ENCODE measurements at regions not wholly inside any gene's neighbourhood (a gene's known extent, or its start where the extent isn't known, plus 50 kb on each side); places are given as distances from the start of the nearest gene placed in this dataset.

GRCh38 chr13:93172109-93172508 is 54.5 kb upstream of the GPC6 start:
- Histone ChIP-seq H3K9me3 (ENCODE audit: control insufficient read depth in 2 of 2, low read length in 2 of 2) (no peaks in the 10 kb centered on the region), H3K27me3 (ENCODE audit: control insufficient read depth, insufficient read depth, low read length) (no peaks in the 10 kb centered on the region), H3K4me3 (ENCODE audit: low read depth, low read length) (no peak overlapping the region), H3K36me3 (ENCODE audit: control insufficient read depth, insufficient read depth, low read length) (no peaks in the 10 kb centered on the region), H3K4me1 (ENCODE audit: control insufficient read depth, insufficient read depth, low read length, poor library complexity, severe bottlenecking) (no peaks in the 10 kb centered on the region), H3K27ac (ENCODE audit: insufficient read depth, low read length, poor library complexity, severe bottlenecking) (no peak overlapping the region)
- DNase-seq (no peak), ATAC-seq (ENCODE audit: low read depth in 2 of 2) (no peak)
- no peaks in the 10 kb centered on the region for H3K36me3 Mint-ChIP-seq
- no peak overlapping the region for H3K4me3 Mint-ChIP-seq
- H3K27ac Mint-ChIP-seq, result no peak overlapping the region
- H3K27me3 Mint-ChIP-seq, result no peaks in the 10 kb centered on the region
- H3K9me3 Mint-ChIP-seq, result peaks cover 0 to 8% (median 0%) of the 10 kb centered on the region in 7 donors
- H3K4me1 Mint-ChIP-seq, result no peaks in the 10 kb centered on the region

DNA sequence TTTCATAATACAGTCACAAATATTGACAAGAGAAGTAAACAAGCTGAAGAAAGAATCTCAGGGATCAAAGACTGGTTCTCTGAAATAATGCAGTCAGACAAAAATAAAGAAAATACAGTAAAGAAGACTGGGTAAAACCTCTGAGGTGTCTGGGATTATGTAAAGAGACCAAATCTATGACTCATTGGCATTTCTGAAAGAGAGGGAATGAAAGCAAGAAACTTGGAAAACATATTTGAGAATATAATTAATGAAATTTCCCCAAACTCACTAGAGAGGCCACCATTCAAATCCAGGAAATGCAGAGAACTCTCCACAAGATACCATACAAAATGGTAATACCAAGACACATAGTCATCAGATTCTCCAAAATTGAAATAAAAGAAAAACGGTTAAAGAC is 53.0 kb upstream of the GPC6 start:
- H3K27me3 ChIP-seq (ENCODE audit: control insufficient read depth, insufficient read depth, low read length), result no peaks in the 10 kb centered on the region
- H3K27ac ChIP-seq (ENCODE audit: insufficient read depth, low read length, poor library complexity, severe bottlenecking), result no peak overlapping the region
- H3K4me1 Mint-ChIP-seq, result no peaks in the 10 kb centered on the region
- no peak overlapping the region for H3K27ac Mint-ChIP-seq
- H3K36me3 Mint-ChIP-seq, result no peaks in the 10 kb centered on the region
- no peaks in the 10 kb centered on the region for H3K9me3 ChIP-seq (ENCODE audit: control insufficient read depth in 2 of 2, low read length in 2 of 2)
- H3K27me3 Mint-ChIP-seq, result no peaks in the 10 kb centered on the region
- DNase-seq, result no peak
- H3K9me3 Mint-ChIP-seq, result peaks cover 0 to 4% (median 0%) of the 10 kb centered on the region in 7 donors
- no peaks in the 10 kb centered on the region for H3K36me3 ChIP-seq (ENCODE audit: control insufficient read depth, insufficient read depth, low read length)
- no peak for ATAC-seq (ENCODE audit: low read depth in 2 of 2)
- H3K4me1 ChIP-seq (ENCODE audit: control insufficient read depth, insufficient read depth, low read length, poor library complexity, severe bottlenecking), result no peaks in the 10 kb centered on the region
- no peak overlapping the region for H3K4me3 ChIP-seq (ENCODE audit: low read depth, low read length)
- no peak overlapping the region for H3K4me3 Mint-ChIP-seq

- Histone ChIP-seq H3K4me1 (ENCODE audit: control insufficient read depth, insufficient read depth, low read length, poor library complexity, severe bottlenecking) (no peaks in the 10 kb centered on the region), H3K27me3 (ENCODE audit: control insufficient read depth, insufficient read depth, low read length) (no peaks in the 10 kb centered on the region), H3K9me3 (ENCODE audit: control insufficient read depth in 2 of 2, low read length in 2 of 2) (no peaks in the 10 kb centered on the region), H3K4me3 (ENCODE audit: low read depth, low read length) (no peak overlapping the region), H3K36me3 (ENCODE audit: control insufficient read depth, insufficient read depth, low read length) (no peaks in the 10 kb centered on the region), H3K27ac (ENCODE audit: insufficient read depth, low read length, poor library complexity, severe bottlenecking) (no peak overlapping the region)
- no peak overlapping the region for H3K4me3 Mint-ChIP-seq
- no peaks in the 10 kb centered on the region for H3K36me3 Mint-ChIP-seq
- no peak for DNase-seq
- peaks cover 0 to 4% (median 0%) of the 10 kb centered on the region in 7 donors for H3K9me3 Mint-ChIP-seq
- H3K4me1 Mint-ChIP-seq, result no peaks in the 10 kb centered on the region
- H3K27me3 Mint-ChIP-seq, result no peaks in the 10 kb centered on the region
- no peak overlapping the region for H3K27ac Mint-ChIP-seq
- no peak for ATAC-seq (ENCODE audit: low read depth in 2 of 2)
These were observed 52.3 kb upstream of the GPC6 start for GRCh38 chr13:93174260-93174659.

Measured in CD4-positive, CD25-positive, alpha-beta regulatory T cell (primary cell).